Thymus (tissue), 11 donors: ENCODE measurements at regions not wholly inside any gene's neighbourhood (a gene's known extent, or its start where the extent isn't known, plus 50 kb on each side); places are given as distances from the start of the nearest gene placed in this dataset.
"Not testable (repeated sequence)": the region's sequence is repeated elsewhere in the genome, so short reads cannot be mapped to it uniquely, and the experiment has no call there.

Source experiments
- DNase-seq, 9 donors: peaks; one replicate each; pipeline ENCODE4 v3.0.0-alpha.2; 2013; ENCODE audit warnings: low spot score in 9 of 9, low read depth in 6 of 9, missing footprints in 1 of 9
- H3K27ac ChIP-seq, 2 donors: one replicate each; pipeline ENCODE4 v1.5.1; 2013; ENCODE audit warnings: control low read depth in 1 of 2, low read depth in 1 of 2, low read length in 1 of 2, mild to moderate bottlenecking in 1 of 2, moderate library complexity in 1 of 2
- H3K27me3 ChIP-seq, 2 donors: one replicate each; pipeline ENCODE4 v1.5.1; 2013; ENCODE audit warnings: low read length in 1 of 2; ENCODE audit not compliant: control insufficient read depth in 2 of 2, insufficient read depth in 1 of 2
- H3K36me3 ChIP-seq, 2 donors: one replicate each; pipeline ENCODE4 v1.5.1; 2013; ENCODE audit warnings: low read length in 1 of 2, mild to moderate bottlenecking in 1 of 2, moderate library complexity in 1 of 2; ENCODE audit not compliant: control insufficient read depth in 2 of 2, insufficient read depth in 2 of 2
- H3K4me1 ChIP-seq, 2 donors: one replicate each; pipeline ENCODE4 v1.5.1; 2013; ENCODE audit warnings: low read length in 2 of 2; ENCODE audit not compliant: control insufficient read depth in 2 of 2, insufficient read depth in 2 of 2
- H3K4me3 ChIP-seq, 2 donors: one replicate each; pipeline ENCODE4 v1.5.1; 2013; ENCODE audit warnings: low read length in 2 of 2, control low read depth in 1 of 2, mild to moderate bottlenecking in 1 of 2
- H3K9me3 ChIP-seq, 2 donors: one replicate each; pipeline ENCODE4 v1.5.1; 2013; ENCODE audit warnings: low read length in 1 of 2, mild to moderate bottlenecking in 1 of 2; ENCODE audit not compliant: control insufficient read depth in 2 of 2, insufficient read depth in 1 of 2
- WGBS: extraction: QIAGEN DNeasy Blood & Tissue Kit; methylation state at CpG from one replicate; pipeline ENCODE4 v1.1.7; 2013; 5-methylcytosine and 5-hydroxymethylcytosine counted together
- donor health status: healthy.

DNA sequence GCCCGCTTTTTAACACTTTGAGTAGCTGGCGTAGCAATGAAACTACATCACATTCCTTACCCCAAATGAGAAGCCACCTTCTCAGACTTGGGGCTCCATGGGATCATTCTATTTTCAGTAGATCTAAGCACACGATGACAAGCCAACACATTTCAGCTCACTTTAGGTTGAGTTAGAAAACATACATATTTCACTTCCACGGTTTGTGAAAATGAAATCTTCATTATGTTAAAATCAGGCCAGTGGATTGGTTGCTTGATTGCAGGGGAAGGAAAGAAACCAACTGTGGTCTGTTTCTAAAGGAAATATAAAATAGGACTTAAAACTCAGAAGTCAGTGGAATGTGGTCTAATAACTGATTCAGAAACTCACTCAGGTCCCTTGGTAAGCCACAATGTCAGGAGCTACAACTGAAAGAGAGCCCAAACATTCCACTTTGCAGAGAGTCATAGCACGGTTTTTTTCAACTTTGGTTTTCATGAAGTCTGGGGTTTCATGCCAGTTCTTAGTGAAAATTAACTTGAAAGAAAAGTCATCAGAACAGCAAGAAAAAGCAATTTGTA lies 82.3 kb upstream of the TIAM1 start:
- Histone ChIP-seq H3K9me3 (peaks cover 0 to 5% of the 10 kb centered on the region in 2 donors), H3K36me3 (no peaks in the 10 kb centered on the region), H3K27ac (peak overlapping the region; percentile 34 to 36), H3K4me1 (peaks cover 0 to 7% of the 10 kb centered on the region in 2 donors), H3K27me3 (no peaks in the 10 kb centered on the region), H3K4me3 (no peak overlapping the region)
- WGBS, result 37% methylated on average over 5 of the region's 5 CpGs
- peak in 1 of 9 donors; percentile 47 for DNase-seq

DNA sequence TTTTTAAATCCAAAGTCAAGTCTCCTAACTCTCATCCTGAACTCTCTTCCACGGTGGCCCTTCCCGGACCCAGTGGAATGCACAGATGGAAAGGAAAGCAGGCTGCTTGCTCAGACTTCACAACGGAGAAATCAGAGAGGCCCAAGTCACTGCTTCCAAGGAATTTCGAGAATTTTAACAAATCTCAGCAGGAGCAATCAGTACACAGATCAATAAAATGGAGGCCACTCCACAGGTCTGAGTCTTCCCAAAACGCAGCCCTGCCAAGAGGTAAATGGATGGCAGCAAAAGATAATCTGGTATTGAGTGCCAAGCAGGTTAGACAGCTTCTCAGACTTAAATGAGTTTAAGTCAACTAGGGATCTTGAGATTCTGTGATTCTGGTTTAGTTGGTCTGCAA lies 81.1 kb upstream of the TIAM1 start:
- Histone ChIP-seq H3K9me3 (peaks cover 0 to 5% of the 10 kb centered on the region in 2 donors), H3K27ac (no peak overlapping the region), H3K27me3 (no peaks in the 10 kb centered on the region), H3K36me3 (no peaks in the 10 kb centered on the region), H3K4me3 (no peak overlapping the region), H3K4me1 (peaks cover 0 to 7% of the 10 kb centered on the region in 2 donors)
- WGBS, result 93% methylated on average over 5 of the region's 5 CpGs
- DNase-seq, result no peak

DNA sequence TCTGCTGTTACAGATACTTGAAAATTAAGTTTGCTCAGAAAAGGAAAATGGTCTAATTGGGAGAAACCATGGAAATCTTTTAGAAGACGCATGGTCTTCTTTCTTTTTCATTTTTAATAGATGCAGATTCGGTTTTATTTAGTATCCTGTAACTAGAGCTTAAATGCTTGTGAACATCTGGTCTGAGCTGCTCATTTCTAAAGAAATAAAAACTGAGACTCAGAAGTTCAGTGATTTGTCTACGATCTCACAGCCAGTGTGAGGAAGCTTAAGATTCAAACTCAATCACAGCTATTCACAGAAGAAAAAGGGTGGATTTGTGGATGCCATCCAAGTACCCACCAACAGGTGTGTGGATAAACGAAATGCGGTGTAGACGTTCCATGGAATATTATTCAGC lies 80.0 kb upstream of the TIAM1 start:
- Histone ChIP-seq H3K4me1 (peaks cover 0 to 7% of the 10 kb centered on the region in 2 donors), H3K36me3 (no peaks in the 10 kb centered on the region), H3K9me3 (no peaks in the 10 kb centered on the region), H3K27me3 (no peaks in the 10 kb centered on the region), H3K4me3 (no peak overlapping the region), H3K27ac (no peak overlapping the region)
- WGBS, result 97% methylated on average over 6 of the region's 6 CpGs
- DNase-seq, result no peak

DNA sequence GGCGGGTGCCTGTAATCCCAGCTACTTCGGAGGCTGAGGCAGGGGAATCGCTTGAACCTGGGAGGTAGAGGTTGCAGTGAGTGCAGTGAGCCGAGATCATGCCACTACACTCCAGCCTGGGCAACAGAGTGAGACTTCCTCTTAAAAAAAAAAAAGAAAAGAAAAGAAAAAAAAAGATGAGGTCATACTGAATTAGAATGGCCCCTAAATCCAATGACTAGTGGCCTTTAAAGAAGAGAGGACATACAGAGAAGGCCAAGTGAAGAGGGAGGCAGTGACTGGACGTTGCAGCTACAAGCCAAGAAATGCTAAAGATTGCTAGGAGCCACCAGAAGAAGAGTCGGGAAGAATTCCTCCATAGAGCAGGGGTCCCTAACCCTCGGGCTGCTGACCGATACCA lies 76.9 kb upstream of the TIAM1 start:
- Histone ChIP-seq H3K4me3 (no peak overlapping the region), H3K36me3 (peaks cover 0 to 3% of the 10 kb centered on the region in 2 donors), H3K9me3 (no peaks in the 10 kb centered on the region), H3K27ac (no peak overlapping the region), H3K27me3 (no peaks in the 10 kb centered on the region), H3K4me1 (peaks cover 0 to 11% of the 10 kb centered on the region in 2 donors)
- DNase-seq, result no peak
- 93% methylated on average over 8 of the region's 8 CpGs for WGBS

DNA sequence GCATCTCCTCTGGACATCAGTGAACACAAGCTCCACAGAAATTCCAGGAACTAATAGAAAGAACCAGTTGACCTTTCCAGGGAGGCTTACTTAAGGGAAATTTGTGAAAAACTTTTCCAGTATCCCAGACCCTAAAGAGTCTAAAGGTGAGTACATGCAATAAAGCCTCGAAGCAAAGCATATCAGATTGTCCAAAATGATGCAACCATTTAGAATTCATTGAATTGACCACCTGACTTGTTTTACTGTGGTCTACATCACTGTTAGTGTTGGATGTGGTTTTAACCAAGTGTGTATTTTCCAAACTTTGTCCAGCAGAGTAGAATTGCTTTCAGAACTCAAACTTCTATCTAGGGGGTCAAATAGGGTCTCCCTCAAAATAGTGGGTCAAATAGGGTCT lies 76.3 kb upstream of the TIAM1 start:
- peaks cover 0 to 8% of the 10 kb centered on the region in 2 donors for H3K4me1 ChIP-seq
- H3K4me3 ChIP-seq, result no peak overlapping the region
- WGBS, result 97% methylated on average over 1 of the region's 1 CpG

DNA sequence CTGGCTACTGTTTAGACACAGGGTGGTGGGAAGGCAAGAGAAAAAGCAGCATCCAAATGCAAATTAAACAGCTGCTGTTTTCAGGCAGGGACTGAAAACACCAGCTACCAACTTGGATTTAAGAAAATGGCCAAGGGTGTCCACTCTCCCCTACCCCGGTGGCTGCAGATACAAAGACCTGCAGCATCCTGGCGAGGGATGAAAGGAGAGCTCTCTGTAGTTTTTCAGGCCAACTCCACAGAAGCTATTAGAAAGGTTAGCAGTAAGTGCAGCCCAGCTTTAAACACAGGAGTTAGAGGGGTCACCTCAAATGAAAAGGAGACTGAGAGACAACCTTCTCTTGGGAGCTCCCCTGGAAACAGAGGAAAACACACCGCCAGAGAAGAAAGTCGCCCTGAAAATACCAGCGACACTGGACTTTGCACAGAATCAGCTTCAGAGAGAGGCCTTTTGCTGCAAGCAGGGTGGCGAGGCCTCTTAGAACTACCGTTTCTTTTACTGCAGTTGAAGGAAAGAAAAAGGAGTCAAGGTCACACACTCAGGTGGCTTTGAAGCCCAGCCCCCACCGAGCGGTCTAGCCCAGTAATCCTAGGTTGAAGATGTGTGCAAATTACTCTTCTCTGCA lies 74.4 kb upstream of the TIAM1 start:
- Histone ChIP-seq H3K4me1 (peaks cover 3 to 13% of the 10 kb centered on the region in 2 donors), H3K27ac (peak overlapping the region in 1 of 2 donors; percentile 57), H3K4me3 (no peak overlapping the region), H3K9me3 (no peaks in the 10 kb centered on the region), H3K36me3 (peaks cover 0 to 3% of the 10 kb centered on the region in 2 donors), H3K27me3 (no peaks in the 10 kb centered on the region)
- no peak for DNase-seq
- WGBS, result 96% methylated on average over 9 of the region's 9 CpGs

More for the DNA sequence above, 76.3 kb upstream of the TIAM1 start:
- DNase-seq, result no peak
- H3K27me3 ChIP-seq, result no peaks in the 10 kb centered on the region
- H3K36me3 ChIP-seq, result peaks cover 0 to 3% of the 10 kb centered on the region in 2 donors
- no peak overlapping the region for H3K27ac ChIP-seq
- H3K9me3 ChIP-seq, result no peaks in the 10 kb centered on the region

DNA sequence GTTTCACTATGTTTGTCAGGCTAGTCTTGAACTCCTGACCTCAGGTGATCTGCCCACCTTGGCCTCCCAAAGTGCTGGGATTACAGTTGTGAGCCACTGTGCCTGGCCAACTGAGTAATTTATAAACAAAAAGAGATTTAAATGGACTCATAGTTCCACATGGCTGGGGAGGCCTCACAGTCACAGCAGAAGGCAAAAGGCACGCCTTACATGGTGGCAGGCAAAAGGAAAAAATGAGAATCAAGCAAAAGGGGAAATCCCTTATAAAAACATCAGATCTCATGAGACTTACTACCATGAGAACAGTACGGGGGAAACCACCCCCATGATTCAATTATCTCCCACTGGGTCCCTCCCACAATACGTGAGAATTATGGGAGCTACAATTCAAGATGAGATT lies 73.2 kb upstream of the TIAM1 start:
- not testable (repeated sequence) for DNase-seq, H3K27ac ChIP-seq, H3K27me3 ChIP-seq, H3K36me3 ChIP-seq, H3K4me3 ChIP-seq, H3K9me3 ChIP-seq
- WGBS, result 97% methylated on average over 3 of the region's 3 CpGs
- H3K4me1 ChIP-seq, result peaks cover 3 to 13% of the 10 kb centered on the region in 2 donors

DNA sequence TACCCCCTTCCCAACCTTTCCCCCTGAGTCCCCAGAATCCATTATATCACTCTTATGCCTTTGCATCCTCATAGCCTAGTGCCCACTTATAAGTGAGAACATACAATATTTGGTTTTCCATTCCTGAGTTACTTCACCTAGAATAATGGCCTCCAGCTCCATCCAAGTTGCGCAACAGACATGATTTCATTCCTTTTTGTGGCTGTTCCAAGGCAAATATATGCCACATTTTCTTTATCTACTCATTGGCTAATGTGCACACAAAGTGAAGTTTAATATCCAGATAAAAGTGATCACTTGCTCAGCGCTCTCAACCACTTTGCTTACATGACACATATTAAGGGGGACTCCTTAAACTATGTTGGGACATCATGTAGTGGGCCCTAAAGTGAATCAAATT lies 72.4 kb upstream of the TIAM1 start:
- 99% methylated on average over 2 of the region's 2 CpGs for WGBS
- no peaks in the 10 kb centered on the region for H3K27me3 ChIP-seq

DNA sequence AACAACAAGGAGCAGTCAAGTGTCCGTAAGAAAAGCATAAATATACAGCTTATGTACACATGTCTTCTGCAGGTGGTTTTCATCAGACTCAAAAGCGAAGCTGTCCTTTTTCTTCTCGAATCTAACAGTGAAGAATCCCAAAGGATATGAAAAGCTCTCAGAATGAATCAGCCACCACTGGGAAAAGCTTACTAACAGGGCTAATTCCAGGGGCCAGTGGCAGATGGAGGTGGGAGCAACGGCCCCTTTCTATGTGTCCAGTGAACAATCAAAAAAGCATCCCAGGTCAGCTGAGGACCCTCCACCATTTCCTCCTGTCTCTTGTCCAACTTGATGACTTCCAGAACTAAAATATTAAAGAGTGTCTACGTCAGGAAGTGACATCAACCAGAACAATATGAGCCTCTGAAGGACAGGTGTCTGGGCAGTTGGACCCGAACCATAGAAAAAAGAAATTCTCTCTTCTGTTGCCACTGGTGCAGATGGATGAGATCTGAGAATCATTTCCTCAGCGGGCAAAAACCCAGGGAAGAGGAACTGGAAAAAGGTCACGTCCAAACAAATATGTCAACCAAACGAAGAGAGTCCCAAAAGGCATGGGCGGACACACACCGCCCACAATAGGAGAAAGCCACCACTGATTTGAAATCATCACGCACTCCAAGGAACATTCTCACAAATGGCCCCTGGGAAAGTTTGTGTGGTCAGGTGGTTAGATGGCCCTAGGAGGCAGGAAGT lies 70.4 kb upstream of the TIAM1 start:
- H3K27ac ChIP-seq, result no peak overlapping the region
- H3K27me3 ChIP-seq, result no peaks in the 10 kb centered on the region
- WGBS, result 98% methylated on average over 12 of the region's 12 CpGs

More for the DNA sequence above, 72.4 kb upstream of the TIAM1 start:
- H3K36me3 ChIP-seq, result peaks cover 0 to 3% of the 10 kb centered on the region in 2 donors
- no peak overlapping the region for H3K4me3 ChIP-seq
- no peak overlapping the region for H3K27ac ChIP-seq
- peaks cover 3 to 13% of the 10 kb centered on the region in 2 donors for H3K4me1 ChIP-seq
- no peaks in the 10 kb centered on the region for H3K9me3 ChIP-seq
- DNase-seq, result no peak

More for the DNA sequence above, 70.4 kb upstream of the TIAM1 start:
- Histone ChIP-seq H3K9me3 (no peaks in the 10 kb centered on the region), H3K4me3 (no peak overlapping the region), H3K4me1 (peaks cover 16 to 32% of the 10 kb centered on the region in 2 donors), H3K36me3 (peaks cover 0 to 3% of the 10 kb centered on the region in 2 donors)
- DNase-seq, result no peak
